ENCODE measurements at regions not wholly inside any gene's neighbourhood (a gene's known extent, or its start where the extent isn't known, plus 50 kb on each side); places are given as distances from the start of the nearest gene placed in this dataset.

DNA sequence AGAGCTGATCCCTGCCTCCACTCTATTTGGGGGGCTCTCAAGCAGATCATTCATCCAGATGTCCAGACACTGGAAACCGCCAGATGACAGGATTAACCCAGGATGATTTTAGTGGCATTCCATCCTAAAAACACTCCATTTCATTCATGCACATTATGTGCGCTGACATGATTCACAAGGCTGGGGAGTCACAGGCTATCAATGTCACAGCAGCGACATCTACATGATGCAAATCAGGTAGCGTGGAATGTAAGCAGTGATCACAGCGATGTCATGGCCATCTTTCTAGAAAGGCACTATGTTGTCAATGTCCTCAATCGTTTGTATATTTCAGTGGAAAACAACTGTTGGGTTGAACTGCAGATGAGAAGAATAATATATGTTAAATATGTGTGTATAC lies 331.5 kb upstream of the MSX2 start:
- FAIRE-seq, result no peak
- TF ChIP-seq TAF1 (IDR thresholded peaks at IDR 0.05; ENCODE audit: low read depth, low read length) (no peak), POLR2A (IDR thresholded peaks at IDR 0.05; ENCODE audit: low read depth, low read length) (no peak), PAX5 (IDR thresholded peaks at IDR 0.05; ENCODE audit: insufficient read depth, low read length, severe bottlenecking) (no peak)
- DNase-seq (ENCODE audit: insufficient read length, low spot score), result no peak

GRCh38 chr5:174396541-174396940 lies 327.8 kb upstream of the MSX2 start:
- FAIRE-seq (no peak), DNase-seq (ENCODE audit: insufficient read length, low spot score) (no peak)
- TF ChIP-seq POLR2A (IDR thresholded peaks at IDR 0.05; ENCODE audit: low read depth, low read length) (no peak), POU2F2 (IDR thresholded peaks at IDR 0.05; ENCODE audit: low read depth, low read length) (no peak), TAF1 (IDR thresholded peaks at IDR 0.05; ENCODE audit: low read depth, low read length) (no peak), POLR2AphosphoS5 (IDR thresholded peaks at IDR 0.05; ENCODE audit: low read depth, low read length) (no peak), PAX5 (IDR thresholded peaks at IDR 0.05; ENCODE audit: insufficient read depth, low read length, severe bottlenecking) (no peak), SPI1 (IDR thresholded peaks at IDR 0.05; ENCODE audit: low read depth, low read length) (no peak)

- TF ChIP-seq POLR2A (IDR thresholded peaks at IDR 0.05; ENCODE audit: low read depth, low read length), result no peak
- no peak for TF ChIP-seq POLR2AphosphoS5 (IDR thresholded peaks at IDR 0.05; ENCODE audit: low read depth, low read length)
- no peak for TF ChIP-seq PAX5 (IDR thresholded peaks at IDR 0.05; ENCODE audit: insufficient read depth, low read length, severe bottlenecking)
- no peak for TF ChIP-seq SPI1 (IDR thresholded peaks at IDR 0.05; ENCODE audit: low read depth, low read length)
- TF ChIP-seq POU2F2 (IDR thresholded peaks at IDR 0.05; ENCODE audit: low read depth, low read length), result no peak
- no peak for TF ChIP-seq TAF1 (IDR thresholded peaks at IDR 0.05; ENCODE audit: low read depth, low read length)
- no peak for FAIRE-seq
- no peak for DNase-seq (ENCODE audit: insufficient read length, low spot score)
Observed at GRCh38 chr5:174397206-174397605, 327.2 kb upstream of the MSX2 start.

DNA sequence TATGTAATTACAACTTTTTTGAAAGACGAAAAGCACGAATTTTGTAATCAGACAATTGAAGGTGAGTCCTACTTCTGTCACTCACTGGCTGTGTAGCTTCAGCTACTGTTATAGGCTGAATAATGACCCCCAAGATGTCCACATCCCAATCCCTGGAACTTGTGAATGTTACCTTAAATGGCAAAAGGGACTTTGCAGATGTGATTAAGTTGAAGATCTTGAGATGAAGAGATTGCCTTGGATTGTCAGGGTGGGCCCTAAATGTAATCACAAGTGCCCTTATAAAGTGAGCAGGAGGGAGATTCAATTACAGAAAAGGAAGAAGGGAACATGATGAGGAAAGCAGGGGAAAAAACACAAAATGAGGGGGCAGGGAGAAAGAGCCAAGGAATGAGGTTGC lies 326.2 kb upstream of the MSX2 start:
- DNase-seq (ENCODE audit: insufficient read length, low spot score) (no peak), FAIRE-seq (no peak)
- no peak for TF ChIP-seq POLR2AphosphoS5 (IDR thresholded peaks at IDR 0.05; ENCODE audit: low read depth, low read length)
- TF ChIP-seq PAX5 (IDR thresholded peaks at IDR 0.05; ENCODE audit: insufficient read depth, low read length, severe bottlenecking), result no peak
- TF ChIP-seq POU2F2 (IDR thresholded peaks at IDR 0.05; ENCODE audit: low read depth, low read length), result no peak
- no peak for TF ChIP-seq SPI1 (IDR thresholded peaks at IDR 0.05; ENCODE audit: low read depth, low read length)
- no peak for TF ChIP-seq POLR2A (IDR thresholded peaks at IDR 0.05; ENCODE audit: low read depth, low read length)
- no peak for TF ChIP-seq TAF1 (IDR thresholded peaks at IDR 0.05; ENCODE audit: low read depth, low read length)

GRCh38 chr5:174399411-174399810 lies 325.0 kb upstream of the MSX2 start:
- FAIRE-seq (no peak), DNase-seq (ENCODE audit: insufficient read length, low spot score) (no peak)
- no peak for TF ChIP-seq POU2F2 (IDR thresholded peaks at IDR 0.05; ENCODE audit: low read depth, low read length)
- no peak for TF ChIP-seq POLR2A (IDR thresholded peaks at IDR 0.05; ENCODE audit: low read depth, low read length)
- no peak for TF ChIP-seq TAF1 (IDR thresholded peaks at IDR 0.05; ENCODE audit: low read depth, low read length)
- no peak for TF ChIP-seq SPI1 (IDR thresholded peaks at IDR 0.05; ENCODE audit: low read depth, low read length)

DNA sequence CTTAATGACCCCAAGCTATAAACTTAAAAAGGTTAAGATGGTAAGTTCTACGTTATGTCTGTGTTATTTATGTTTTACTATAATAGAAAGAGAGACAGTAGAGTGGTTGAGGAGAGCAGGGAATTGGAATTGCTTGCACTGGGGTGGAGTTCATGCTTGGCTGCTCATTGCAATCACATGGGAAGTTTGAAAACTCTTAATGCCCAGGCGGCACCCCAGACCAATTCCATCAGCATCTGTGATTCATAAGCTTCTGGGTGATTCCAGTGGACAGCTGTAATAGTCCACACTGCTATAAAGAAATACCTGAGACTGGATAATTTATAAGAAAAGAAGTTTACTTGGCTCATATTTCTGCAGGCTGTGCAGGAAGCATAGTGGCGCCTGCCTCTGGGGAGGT lies 323.9 kb upstream of the MSX2 start:
- DNase-seq (ENCODE audit: insufficient read length, low spot score) (no peak), FAIRE-seq (no peak)
- no peak for TF ChIP-seq TAF1 (IDR thresholded peaks at IDR 0.05; ENCODE audit: low read depth, low read length)
- TF ChIP-seq POLR2AphosphoS5 (IDR thresholded peaks at IDR 0.05; ENCODE audit: low read depth, low read length), result no peak
- TF ChIP-seq POLR2A (IDR thresholded peaks at IDR 0.05; ENCODE audit: low read depth, low read length), result no peak
- no peak for TF ChIP-seq SPI1 (IDR thresholded peaks at IDR 0.05; ENCODE audit: low read depth, low read length)
- no peak for TF ChIP-seq POU2F2 (IDR thresholded peaks at IDR 0.05; ENCODE audit: low read depth, low read length)
- TF ChIP-seq PAX5 (IDR thresholded peaks at IDR 0.05; ENCODE audit: insufficient read depth, low read length, severe bottlenecking), result no peak

DNA sequence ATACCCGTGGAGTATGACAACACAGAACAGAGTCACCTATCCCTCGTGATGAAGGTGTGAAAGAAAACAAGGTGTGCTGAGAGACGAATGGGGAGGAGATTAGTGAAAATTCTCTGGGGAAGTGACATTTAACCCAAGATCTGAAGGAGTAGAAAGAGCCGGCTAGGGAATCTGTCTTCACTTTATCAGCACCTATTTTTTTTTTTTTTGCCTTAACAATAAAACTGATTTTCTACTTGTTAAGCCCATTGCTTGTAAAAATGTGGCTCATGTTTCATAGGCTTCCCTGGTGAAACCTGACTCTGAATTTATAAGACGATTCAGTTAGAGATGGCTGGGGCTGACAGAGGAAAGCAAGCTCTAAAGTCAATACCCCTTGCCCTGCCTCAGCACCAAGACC lies 322.6 kb upstream of the MSX2 start:
- TF ChIP-seq POLR2A (IDR thresholded peaks at IDR 0.05; ENCODE audit: low read depth, low read length), result no peak
- no peak for TF ChIP-seq POLR2AphosphoS5 (IDR thresholded peaks at IDR 0.05; ENCODE audit: low read depth, low read length)
- TF ChIP-seq PAX5 (IDR thresholded peaks at IDR 0.05; ENCODE audit: insufficient read depth, low read length, severe bottlenecking), result no peak
- TF ChIP-seq SPI1 (IDR thresholded peaks at IDR 0.05; ENCODE audit: low read depth, low read length), result no peak
- TF ChIP-seq TAF1 (IDR thresholded peaks at IDR 0.05; ENCODE audit: low read depth, low read length), result no peak
- no peak for TF ChIP-seq POU2F2 (IDR thresholded peaks at IDR 0.05; ENCODE audit: low read depth, low read length)
- DNase-seq (ENCODE audit: insufficient read length, low spot score) (no peak), FAIRE-seq (no peak)

DNA sequence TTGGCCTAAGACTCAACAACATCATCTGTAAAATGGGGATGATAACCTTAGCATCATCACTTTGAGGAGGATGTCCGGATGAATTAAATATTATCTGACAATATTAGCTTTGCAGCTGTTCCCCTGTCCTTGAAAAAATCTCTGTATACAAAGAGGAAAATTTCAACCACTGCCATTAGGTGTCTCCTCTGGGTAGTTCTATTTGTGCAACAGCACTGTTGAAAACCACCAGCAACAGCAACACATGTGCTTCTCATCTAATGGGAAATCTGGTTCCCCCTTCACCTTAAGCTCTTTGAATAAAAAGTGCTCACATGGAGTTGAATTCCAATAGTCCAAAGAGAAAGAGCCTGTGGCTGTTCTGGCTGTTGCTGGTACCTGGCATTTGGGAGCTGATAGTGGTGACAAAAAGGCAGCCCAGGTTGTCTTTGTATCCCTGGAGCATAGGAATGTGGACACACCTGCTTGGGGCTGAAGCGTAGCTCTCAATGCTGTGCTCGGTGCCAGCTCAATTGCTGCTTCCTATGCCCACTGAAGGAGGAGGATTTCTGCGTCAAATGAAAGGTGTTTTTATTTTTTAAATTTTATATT lies 322.1 kb upstream of the MSX2 start:
- no peak for DNase-seq (ENCODE audit: insufficient read length, low spot score)
- TF ChIP-seq POLR2A (IDR thresholded peaks at IDR 0.05; ENCODE audit: low read depth, low read length), result no peak
- no peak for TF ChIP-seq PAX5 (IDR thresholded peaks at IDR 0.05; ENCODE audit: insufficient read depth, low read length, severe bottlenecking)
- no peak for TF ChIP-seq POLR2AphosphoS5 (IDR thresholded peaks at IDR 0.05; ENCODE audit: low read depth, low read length)
- TF ChIP-seq TAF1 (IDR thresholded peaks at IDR 0.05; ENCODE audit: low read depth, low read length), result no peak
- no peak for TF ChIP-seq SPI1 (IDR thresholded peaks at IDR 0.05; ENCODE audit: low read depth, low read length)
- no peak for TF ChIP-seq POU2F2 (IDR thresholded peaks at IDR 0.05; ENCODE audit: low read depth, low read length)
- FAIRE-seq, result no peak

GRCh38 chr5:174404848-174405247 lies 319.5 kb upstream of the MSX2 start:
- no peak for FAIRE-seq
- DNase-seq (ENCODE audit: insufficient read length, low spot score), result no peak
- TF ChIP-seq PAX5 (IDR thresholded peaks at IDR 0.05; ENCODE audit: insufficient read depth, low read length, severe bottlenecking) (no peak), POU2F2 (IDR thresholded peaks at IDR 0.05; ENCODE audit: low read depth, low read length) (no peak), POLR2AphosphoS5 (IDR thresholded peaks at IDR 0.05; ENCODE audit: low read depth, low read length) (no peak), POLR2A (IDR thresholded peaks at IDR 0.05; ENCODE audit: low read depth, low read length) (no peak), TAF1 (IDR thresholded peaks at IDR 0.05; ENCODE audit: low read depth, low read length) (no peak), SPI1 (IDR thresholded peaks at IDR 0.05; ENCODE audit: low read depth, low read length) (no peak)

DNA sequence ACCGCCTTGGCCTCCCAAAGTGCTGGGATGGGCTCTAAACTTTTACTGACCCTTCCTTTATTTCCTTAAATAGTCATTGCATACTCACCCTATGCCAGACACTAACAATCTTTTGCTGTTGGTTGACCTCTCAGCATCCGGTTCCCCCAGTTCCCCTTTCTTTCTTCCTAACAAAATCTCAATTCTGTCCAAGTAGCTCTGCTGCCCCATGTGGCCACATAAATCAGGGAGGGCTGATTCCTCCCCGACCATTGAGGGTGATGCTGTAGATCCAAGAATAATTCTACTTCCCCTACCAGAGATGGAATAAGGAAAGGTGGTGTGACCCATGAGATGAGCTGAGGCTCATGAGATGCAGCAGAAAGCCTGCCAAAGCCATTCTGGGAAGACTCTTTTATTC lies 315.3 kb upstream of the MSX2 start:
- FAIRE-seq, result no peak
- no peak for DNase-seq (ENCODE audit: insufficient read length, low spot score)
- no peak for TF ChIP-seq POU2F2 (IDR thresholded peaks at IDR 0.05; ENCODE audit: low read depth, low read length)
- TF ChIP-seq SPI1 (IDR thresholded peaks at IDR 0.05; ENCODE audit: low read depth, low read length), result peak; percentile 20; the same call in 1 of the 2 replicates

Measured in GM12891 (cell line).